Activated naive CD4-positive, alpha-beta T cell (primary cell): ENCODE measurements at regions not wholly inside any gene's neighbourhood (a gene's known extent, or its start where the extent isn't known, plus 50 kb on each side); places are given as distances from the start of the nearest gene placed in this dataset.
A peak's percentile ranks its signal among the peaks of the same experiment; 100 is the strongest.
"Not testable (repeated sequence)": the region's sequence is repeated elsewhere in the genome, so short reads cannot be mapped to it uniquely, and the experiment has no call there.

Source experiments
- DNase-seq, 4 experiments: peaks; one replicate each; lab custom pipeline; 2025; lab: John Stamatoyannopoulos, UW

DNA sequence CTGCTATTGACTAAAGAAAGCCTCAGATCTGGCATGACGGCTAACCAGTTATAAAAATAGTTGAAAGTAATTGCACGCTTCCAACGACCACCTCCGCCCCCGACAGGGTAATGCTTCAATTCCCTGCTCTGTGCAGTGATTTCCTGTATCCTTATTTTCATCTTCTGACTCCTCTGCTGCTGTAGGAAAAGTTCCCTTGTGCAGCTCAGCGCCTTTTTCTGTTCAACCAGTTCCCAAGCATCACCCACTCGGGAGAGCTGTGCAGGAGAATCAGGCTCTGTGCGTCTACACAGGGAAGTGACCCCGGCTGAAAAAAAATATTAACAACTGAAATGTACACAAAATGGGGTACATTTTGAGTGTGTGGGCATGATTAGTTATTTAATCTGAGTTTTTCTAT, 91.3 kb upstream of the COPS8 start:
- DNase-seq, result no peak

DNA sequence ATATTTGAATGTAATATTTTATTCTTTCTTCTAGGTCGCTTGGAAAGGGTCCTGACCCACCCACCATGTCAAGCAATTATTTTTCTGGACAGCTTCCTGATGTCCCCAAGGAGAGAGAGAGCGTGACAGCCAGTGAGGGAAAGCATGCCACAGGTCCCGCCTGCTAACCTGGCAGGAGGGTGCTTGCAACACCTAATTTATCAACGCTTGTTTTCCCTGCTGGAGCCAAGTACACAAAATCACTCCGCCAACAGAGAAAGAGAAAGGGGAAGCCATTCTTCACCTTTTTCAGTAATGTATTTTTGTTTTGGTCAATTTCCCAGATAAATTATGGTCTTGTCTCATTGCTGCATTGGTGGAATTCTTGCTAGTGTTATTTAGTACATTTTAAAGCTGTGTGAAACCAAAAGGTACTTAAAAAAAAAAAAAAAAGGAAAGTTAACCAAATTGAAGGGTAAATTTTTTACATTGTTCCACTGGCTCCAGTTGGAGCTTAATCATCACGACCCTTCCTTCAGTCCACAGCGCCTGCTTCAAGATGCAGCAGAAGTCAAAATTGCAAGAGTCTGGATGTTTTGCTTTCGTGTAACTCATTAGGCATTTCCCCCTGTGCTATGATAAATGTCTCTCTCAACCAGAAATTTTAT, 88.5 kb upstream of the COPS8 start:
- no peak for DNase-seq

DNA sequence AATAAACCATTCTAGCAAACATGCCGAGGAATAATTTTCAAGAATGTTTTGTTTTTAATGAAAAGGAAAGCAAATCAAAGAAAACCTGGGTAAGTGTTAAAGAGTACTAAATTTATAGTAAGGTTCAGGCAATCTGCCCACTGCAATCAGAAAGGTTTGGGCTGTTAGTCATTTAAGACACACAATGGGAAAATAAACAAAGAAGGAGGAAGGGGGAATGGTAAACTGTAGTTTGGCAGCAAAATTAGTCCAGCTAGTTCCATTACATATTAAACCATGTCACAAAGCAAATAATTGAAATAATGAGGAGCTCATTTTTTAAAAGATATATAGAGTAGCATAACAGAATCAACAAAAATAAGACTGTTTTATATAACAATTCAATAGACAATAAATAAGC, 87.5 kb upstream of the COPS8 start:
- no peak for DNase-seq

DNA sequence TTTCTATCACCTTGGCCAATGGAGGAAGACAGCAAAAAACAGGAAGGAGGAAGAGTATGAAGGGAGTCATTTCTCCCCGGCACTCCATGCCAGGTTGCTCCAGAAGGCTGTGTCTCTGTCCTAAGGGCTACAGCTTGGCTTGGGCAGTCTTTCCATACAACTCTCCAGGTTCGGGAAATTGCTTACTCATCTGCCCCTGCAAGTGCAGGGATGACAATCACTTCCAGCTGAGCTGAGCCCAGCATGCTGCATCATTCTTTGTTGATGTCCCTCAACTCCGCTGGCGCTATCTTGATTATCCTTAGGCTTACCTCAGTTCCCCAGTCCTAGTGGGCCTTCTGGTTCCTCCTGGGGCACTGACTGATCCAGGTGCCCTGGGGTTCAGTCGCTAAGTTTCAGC, 86.9 kb upstream of the COPS8 start:
- DNase-seq, result no peak

DNA sequence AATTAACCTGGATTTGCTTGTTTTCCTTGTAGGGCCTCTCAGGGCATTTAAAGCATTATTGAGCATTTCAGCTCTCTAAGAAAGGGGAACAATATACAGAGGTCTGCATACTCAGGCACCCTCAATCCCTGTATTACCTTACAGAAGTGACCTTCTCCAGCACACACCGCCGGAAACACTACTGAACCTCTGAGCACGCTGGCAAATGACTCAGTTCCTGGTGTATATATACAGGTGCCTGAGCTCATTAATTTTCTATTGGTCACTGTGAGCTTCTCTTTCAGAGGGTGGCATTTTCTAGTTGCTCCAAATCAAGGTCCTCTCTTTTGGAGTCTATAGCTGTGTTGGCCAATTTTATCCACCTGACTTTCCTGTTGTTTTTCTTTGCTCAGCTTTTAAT, 85.2 kb upstream of the COPS8 start:
- DNase-seq, result no peak

DNA sequence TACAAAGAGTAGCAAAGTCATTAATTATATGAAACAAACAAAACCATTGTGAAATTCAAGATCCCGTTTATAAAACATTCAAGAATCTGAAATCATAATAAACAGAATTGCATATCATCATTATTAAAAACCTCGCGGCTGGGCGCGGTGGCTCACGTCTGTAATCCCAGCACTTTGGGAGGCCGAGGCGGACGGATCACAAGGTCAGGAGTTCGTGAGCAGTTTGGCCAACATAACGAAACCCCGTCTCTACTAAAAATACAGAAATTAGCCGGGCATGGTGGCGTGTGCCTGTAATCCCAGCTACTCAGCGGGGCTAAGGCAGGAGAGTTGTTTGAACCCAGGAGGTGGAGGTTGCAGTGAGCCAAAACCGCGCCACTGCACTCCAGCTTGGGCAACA, 80.3 kb upstream of the COPS8 start:
- DNase-seq, result not testable (repeated sequence)

DNA sequence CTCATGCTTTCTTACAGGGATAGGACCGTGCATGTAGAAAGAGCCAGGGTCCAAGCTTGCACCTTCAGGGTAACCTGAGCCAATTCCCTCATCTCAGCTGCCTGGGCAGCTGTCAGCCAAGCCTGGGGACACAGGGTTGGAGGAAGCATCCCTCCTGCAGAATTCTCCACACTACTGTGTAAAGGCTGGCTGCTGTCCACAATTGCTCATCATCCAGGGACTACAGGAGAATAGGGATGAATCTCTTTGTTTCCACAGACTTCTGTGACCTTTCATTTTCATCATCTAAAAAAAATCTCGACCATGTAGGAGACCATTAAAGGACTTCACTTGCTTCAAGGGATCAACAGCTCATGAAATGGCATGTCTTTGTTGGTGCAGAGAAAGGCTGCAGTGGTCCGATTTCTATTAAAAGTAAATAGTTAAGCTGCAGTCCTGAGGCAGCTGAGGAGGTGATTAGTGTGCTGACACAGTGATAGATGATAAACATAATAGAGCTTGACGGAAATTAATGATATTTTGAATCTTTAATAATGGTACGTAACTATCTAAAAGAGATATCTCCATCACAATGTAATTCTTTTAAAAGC, 74.4 kb upstream of the COPS8 start:
- DNase-seq, result no peak

DNA sequence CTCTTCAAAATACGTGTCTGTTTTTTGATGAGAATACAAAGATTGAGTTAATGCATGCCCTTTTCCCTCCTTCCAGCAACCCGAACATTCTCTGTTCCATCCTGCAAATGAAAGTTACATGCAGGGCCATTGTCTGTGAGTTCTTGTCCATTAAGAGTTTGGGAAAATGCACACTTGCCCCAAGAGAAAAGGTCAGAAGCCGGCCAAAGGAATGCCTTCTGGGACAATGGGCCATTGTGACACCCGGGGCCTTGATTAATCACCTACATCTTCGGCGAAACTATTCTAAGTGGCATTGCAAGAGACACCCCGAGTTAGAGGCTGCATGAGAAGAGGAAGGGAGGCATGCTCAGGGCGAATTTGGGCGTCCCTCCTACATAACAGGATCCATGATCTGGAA, 73.7 kb upstream of the COPS8 start:
- DNase-seq, result no peak

DNA sequence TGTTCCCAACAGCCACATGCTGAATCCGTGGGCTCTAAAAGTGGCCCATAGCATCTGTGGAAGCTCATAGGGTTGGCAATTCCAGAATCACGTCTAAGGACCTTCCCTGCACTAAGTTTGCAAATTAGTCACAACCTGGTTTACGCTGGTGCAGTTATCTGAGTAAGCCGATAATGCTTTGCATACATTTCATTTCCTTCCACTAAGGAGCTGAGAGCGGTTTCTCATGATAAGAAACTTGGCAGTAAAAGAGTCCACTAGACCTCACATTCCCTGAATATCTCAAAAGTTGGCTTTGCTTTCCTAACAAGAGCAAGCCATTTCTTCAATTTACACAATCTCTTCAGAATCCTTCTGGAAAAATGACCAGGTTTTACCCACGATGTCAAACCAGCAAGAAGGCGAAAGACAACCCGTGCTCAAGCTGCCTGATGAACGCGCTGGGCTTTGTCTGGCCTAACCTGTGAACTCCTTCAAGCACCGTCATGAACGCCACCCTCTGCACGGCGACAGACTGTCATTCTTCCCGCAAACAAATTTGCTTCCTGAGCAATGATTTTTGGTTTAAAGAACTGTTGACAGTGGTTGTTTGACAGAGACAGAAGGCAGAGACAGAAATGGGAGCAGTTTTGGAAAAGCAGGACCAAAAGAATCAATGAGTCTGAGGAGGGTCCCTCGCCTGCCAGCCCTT, 73.0 kb upstream of the COPS8 start:
- no peak for DNase-seq

DNA sequence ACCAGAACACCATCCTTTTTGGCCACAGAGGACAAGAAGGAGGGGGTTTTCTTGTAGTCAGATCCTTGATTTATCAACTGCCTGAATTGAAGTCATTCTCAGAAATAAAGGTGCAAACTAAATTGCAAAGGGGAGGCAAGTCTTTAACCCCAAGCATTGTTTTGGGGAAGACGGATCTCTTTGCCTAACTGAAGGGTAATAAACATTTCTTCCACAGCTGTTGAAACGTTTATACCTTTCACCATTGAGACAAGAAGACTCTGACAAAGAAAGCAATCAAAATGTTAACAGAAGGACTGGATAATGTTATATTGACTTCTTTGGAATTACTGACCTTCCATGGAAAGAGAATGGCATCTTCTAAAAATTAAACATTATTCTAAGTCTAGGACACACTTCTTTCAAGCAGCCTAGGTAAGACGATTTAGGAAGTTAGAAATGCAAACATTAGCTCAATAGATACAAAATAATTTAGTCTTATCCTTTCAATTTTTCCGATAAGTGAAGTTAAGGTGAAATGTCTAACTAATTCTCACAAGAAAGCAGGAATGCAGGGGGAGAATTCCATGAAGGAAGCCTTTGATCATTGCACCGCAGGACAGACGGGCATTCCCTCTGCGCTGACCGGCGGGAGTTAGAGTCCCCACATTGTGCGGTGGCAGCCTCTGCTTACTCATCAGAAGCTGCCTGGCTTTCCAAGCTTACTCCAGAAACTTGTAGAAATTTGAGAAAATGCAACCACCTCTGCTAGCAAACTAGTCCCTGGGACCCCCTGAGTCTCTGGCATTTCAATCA, 69.4 kb upstream of the COPS8 start:
- no peak for DNase-seq

DNA sequence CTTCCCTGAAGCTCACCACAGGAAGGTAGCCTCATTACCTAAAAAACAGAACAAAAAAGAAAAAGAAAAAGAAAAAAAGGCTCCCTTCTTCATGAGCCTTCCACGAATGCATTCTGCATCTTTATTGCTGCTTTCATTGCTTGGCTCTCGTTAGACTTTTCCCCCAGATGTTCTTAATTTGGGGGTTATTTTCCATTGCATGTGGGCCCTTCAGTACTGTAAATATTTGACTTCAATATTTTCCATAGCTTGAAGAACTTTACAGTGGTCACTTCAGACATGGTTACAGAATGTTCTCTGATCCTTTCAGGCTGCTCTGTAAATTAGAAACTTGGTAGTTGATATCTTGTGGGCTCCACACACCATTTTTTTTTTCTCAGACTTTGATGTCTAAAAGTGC, 65.6 kb upstream of the COPS8 start:
- no peak for DNase-seq

DNA sequence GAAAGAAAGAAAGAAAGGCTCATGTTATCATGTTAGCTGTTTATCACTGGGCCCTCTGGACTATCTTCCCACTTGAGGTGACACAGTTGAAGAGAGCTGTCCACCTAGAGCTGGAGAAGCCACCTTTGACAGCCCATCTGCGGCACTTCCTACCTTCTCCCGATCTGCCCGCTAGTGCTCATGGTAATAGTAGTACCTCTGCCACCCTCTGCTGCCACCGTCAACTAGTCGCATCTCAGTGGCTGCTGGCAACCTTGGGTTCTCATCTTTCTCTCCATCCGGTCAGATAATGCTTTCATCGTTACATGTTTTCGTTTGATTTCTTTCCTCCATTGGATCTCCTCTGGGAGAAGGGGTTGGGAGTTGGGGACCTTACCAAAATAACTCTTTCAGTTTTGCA, 63.2 kb upstream of the COPS8 start:
- DNase-seq, result no peak

DNA sequence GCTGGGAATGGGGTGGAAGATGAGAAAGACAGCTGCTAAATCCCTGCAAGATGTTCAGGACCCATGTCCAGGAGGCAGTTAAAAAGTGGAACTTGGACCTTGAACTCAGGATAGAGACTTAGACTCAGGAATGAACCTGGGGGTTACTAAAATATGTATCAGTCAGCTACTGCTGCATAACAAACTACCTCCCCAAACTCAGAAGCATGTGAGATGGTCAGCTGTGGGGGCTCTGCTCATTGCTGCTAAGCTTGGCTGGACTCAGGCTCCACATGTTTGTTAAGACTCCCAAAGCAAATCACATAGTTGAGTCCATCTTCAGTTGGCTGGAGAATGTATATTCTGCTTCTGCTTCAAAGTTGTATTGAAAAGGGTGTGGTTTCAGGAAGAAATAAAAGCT, 61.4 kb upstream of the COPS8 start:
- DNase-seq, result no peak

DNA sequence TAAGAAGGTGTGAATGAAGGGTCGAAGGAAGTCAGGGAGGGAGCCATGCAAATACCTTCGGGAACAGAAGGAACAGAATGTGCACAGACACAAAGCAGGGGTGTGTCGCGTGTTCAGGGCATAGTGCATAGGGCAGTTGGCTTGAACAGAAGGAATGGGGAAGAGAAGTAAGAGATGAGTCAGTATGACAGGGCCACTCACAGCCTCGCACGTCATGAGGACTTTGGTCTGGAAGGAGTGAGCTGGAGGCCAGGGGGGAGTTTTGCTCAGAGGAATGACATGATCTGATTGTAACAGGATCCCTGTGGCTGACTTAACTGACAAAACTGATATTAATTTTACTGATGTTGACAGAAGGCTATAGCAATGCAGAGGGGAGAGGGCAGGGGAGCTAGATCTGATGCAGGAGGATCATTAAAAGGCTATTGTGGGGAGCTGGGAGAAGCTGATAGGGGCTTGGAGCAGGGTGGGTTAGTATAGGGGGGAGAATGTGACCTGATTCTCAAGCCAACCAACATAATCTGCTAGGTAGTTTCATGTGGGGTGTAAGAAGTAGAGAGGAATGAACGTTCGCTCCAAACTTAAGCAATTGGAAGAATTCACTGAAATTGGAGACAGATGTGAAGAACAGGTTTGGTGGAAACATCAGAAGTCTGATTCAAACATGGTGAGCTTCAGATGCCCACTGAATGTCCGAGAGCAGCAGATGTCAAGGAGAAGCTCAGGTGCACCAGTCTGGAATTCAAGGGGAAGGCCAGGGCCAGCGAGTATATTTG, 60.4 kb upstream of the COPS8 start:
- DNase-seq, result no peak

DNA sequence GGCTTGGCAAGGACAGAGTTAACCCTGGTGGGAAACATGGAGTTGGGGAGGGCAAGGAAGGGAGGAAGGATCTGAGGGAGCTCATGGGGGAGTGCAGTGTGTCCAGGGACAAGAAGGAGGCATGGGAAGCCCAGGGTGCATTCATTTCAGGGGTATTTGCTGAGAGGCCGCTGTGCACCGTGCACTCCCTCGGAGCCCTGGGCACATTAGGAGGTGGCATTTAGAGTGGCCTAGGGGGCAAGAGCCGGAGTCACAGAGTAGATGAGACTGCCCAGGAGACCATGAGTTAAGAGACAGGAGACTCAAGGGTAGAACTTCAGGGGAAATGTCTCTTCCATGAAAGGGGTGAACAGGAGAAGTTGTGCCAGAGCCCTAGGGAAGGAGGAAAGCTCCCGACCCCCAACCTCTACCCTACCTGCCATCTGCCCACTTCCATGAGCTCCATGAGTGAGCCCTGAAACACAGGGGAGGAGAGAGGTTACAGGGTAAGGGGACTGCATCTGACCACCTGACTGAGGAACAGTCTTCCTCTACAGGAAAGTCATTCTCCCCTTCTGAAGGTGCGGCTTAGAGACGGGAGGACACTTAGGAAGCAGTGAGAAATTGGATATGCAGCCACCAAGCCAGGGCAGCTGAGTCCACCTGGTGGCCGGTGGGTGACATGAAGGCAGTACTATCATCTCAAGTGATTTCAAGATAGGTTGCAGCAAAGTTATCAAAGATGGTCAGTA, 58.5 kb upstream of the COPS8 start:
- peak in 2 of 4 experiments; percentile 9 to 33 for DNase-seq

DNA sequence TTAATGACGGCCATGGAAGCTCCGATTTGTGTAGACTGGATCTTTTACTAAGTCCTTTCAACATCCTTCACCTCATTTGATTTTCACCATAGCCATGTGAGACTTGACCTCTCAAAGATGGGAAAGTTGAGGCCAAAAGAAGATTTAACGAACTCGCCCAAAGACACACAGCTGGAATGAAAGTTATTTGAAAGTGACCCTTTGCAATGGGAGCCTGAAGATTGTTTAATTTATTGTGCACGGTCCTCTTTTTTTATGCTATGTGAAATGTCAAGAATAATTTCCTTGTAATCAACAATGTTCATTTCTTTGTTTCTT, 58.0 kb upstream of the COPS8 start:
- no peak for DNase-seq

DNA sequence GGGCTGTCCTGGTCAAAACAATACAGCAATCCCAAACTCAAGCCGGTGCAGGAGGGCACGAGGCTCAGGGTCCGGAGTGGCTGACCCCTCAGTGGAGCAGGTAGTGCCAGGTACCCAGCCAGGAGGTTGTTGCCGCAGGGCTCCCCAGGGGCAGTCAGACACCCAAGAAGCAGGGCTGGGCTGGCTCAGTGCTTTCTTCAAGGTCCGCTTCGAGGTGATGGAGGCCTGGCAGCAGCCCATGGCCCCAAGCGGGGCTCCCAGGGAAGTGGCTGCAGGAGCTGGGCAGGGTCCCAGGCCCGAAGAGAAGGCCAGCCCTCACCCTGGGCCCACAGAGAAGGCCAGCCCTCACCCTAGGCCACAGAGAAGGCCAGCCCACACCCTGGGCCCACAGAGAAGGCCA, 55.3 kb upstream of the COPS8 start:
- DNase-seq, result no peak

DNA sequence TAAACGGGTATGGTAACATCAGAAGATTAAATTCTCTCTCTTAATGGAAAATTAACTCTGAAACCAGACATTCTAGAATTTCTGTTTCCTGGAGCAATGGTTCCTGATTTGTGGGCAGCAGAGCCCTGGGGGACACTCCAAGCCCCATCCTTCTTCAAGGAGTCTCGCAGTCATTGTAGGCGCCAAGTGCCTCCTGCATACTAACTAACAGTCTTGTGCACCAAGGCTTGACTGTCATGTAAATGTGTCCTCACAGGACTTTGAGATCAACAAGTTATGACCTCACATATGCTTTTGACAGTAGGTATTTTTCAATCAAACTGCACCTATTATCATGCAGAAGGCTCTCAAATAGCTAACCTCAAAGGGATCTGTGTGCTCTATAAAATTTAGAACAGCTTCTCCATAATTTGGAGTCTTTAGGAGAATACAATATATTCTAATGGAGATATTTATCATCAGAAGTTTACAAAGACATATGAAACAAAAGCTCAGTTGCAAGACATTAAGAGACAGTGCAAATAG, 52.1 kb upstream of the COPS8 start:
- no peak for DNase-seq

DNA sequence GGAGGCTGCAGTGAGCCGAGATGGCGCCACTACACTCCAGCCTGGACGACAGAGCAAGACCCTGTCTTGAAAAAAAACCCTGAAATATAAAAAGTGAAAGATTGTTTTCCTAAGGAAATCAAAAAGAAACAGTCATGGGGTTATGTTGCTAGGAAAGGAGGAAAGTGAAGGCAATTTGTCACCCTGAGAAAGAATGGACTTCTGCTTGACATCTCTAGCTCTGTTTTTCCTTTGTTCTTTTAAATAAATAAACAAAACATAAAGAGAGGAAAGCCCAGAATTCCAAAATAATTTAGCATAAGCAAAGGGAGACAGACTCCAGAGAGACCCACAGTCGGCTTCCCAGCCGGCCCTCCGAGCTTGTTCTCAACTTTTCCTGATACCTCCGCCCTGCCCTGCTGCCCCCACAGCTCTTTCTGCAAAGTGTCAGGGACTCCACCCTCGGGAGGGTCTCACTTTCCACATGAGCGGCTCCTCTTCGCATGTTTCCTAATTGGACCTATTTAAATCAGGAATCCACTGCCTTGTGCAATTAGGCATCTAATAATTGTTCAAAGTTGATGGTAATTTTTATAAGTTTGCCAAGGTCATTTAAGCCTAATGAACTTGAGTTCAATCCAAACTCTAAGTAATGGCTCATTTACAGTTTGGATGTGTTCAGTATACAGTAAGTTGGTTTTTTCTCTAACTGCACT, 49.8 kb upstream of the COPS8 start:
- DNase-seq, result no peak
